GM12801 (cell line): ENCODE measurements at regions not wholly inside any gene's neighbourhood (a gene's known extent, or its start where the extent isn't known, plus 50 kb on each side); places are given as distances from the start of the nearest gene placed in this dataset.

Source experiments
- TF ChIP-seq, protein P1 (sequence below): IDR thresholded peaks from one replicate; pipeline ENCODE4 v1.5.1; 2011; ENCODE audit warnings: control low read depth; ENCODE audit not compliant: insufficient read length; ENCODE audit errors: extremely low read depth

DNA sequence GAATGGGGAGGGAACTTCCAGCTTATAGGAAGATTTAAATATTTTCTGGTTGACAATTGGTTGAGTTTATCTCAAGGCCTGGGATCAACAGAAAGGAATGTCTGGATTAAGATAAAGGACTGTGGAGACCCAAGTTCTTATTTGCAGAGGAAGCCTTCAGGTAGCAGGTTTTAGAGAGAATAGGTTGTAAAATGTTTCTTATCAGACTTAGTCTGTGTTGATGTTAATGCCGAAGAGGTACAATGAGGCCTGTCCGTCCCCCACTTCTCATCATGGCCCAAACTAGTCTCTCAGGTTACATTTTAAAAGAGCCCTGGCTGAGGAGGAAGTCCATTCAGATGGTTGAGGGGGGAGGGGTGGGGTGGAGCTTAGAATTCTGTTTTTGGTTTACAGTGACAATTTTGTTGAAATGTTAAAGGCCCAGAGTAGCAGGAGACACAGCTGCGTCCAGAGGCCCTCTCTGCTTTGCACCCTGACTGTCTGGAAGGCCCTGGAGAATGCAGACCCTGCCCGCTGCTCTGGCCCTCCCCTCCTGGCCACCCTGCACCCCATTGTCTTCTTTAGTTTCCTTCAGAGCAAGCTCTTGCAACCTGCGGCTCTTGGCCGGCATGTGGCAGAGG lies 672.5 kb upstream of the TMEM132C start:
- TF ChIP-seq, protein P1, sequence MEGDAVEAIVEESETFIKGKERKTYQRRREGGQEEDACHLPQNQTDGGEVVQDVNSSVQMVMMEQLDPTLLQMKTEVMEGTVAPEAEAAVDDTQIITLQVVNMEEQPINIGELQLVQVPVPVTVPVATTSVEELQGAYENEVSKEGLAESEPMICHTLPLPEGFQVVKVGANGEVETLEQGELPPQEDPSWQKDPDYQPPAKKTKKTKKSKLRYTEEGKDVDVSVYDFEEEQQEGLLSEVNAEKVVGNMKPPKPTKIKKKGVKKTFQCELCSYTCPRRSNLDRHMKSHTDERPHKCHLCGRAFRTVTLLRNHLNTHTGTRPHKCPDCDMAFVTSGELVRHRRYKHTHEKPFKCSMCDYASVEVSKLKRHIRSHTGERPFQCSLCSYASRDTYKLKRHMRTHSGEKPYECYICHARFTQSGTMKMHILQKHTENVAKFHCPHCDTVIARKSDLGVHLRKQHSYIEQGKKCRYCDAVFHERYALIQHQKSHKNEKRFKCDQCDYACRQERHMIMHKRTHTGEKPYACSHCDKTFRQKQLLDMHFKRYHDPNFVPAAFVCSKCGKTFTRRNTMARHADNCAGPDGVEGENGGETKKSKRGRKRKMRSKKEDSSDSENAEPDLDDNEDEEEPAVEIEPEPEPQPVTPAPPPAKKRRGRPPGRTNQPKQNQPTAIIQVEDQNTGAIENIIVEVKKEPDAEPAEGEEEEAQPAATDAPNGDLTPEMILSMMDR: no peak

DNA sequence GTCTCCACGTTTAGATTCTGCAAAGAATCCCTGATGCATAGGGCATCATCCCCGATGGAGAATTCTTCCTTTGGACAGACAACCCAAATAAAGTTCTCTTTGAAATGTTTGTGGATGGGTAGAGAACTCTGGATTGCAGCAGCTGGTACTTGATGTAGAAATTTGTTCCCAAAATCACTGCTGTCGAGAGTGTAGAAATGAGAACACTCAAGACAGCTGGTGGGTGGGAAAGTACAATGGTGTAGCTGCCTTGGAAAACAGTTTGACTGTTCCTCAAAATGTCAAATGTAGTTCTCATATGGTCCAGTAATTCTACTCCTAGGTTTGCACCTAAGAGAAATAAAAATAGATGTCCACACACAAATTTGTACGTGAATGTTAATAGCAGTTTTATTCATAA lies 671.5 kb upstream of the TMEM132C start:
- TF ChIP-seq, protein P1: no peak

DNA sequence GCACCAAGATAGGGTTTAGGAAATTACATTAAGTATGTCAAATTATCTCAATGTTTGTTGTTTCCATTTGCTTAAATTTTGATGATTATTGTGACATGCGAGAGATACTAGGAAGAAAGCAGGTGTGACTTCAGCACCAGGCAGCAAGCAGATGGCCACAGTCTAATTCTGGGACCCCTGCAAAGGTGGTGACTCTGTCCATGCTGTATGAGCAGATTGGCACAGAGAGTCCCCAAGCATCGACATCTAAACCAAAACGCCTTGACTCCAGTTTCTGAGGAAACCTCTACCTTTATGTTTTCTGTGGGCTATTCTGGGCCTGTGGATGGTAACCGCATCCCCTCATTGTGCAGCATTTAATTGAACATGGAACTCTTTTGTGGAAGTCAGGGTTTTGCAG lies 670.1 kb upstream of the TMEM132C start:
- TF ChIP-seq, protein P1: no peak

DNA sequence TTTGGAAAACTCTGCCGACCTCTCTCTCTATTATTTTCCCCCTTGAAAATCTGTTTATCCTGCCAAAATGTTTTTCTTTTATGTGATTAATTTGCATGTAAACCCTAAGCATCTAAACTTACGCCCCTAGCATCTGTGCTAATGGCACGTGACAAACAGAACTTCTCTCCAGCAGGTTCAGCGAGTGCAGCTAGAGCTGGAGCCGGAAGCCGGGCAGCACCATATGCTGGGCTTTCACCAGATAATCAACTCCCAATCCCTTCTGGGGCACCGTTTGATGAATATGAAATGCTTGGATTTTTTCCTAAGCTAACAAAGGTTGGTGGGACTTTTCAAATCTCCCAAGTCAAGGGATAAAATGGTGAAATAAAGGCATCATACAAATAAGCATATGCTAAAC lies 667.5 kb upstream of the TMEM132C start:
- TF ChIP-seq, protein P1: no peak

DNA sequence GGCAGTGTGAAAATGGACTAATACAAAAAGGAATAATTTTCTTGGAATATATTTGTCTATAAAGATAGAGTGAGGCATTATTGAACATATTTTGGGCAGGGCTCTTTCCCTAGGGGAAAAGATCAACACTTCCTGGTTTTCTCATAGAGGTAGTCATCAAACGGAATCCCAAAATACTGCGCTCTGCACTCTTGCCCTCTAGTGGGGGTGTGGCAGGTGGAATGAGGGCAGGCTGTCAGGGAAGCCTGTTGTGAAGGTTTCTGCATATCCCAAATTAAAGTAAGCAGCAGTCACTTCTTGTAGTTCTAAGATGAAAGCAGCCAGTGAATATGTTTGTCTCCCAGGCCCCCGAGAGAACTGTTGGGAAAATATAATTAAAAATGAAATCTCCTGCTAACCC lies 666.8 kb upstream of the TMEM132C start:
- TF ChIP-seq, protein P1: no peak

DNA sequence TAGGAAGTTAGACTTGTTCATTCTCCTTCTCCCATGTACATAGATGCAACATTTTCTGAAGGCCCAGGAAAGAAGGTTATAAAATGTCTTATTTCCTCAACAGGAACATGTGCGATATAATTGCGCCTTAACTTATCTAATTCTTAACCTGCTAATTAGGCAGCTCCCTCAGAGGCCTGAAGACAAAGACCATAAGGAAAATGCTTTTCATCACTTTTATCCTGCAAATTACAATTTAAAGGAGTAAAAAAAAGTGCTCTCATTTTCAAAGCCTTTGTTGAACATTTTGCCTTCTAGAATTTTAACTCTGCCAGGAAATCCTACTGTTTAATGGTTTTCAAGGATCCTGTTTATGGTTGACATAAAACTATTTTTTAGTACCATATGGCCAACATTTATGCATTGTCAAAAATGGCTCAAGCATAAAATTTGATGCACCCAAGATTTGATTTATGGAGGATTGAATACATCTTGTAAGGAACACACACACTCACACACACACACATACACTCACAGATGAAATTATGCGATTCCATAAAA lies 660.4 kb upstream of the TMEM132C start:
- TF ChIP-seq, protein P1: no peak

DNA sequence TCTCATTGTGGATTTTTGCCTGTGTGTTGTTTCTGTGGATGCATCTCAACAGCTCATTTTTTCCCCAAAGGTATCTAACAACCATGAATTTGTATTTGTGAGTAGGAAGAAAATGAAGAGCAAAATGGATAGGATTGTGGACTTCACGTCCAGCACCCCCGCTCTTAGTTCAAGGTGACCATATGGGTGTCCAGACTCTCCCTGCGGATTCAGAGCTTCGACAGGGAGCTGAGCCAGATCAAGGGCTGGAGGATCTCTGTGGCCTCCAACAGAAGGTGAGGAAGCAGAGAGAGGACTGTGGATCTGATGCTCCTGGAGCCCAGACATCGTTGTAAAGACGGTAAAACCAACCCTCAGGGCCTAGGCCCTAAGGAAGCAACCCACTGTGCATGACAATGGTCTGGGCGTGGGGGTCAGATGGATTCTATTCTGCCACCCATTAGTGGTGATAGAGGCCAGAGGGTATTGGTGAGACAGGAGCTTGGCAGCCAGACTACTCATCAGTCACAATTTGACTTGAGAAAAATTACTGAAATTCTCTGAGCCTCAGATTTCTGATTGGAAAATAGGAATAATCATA lies 659.7 kb upstream of the TMEM132C start:
- TF ChIP-seq, protein P1: no peak
